Loucy (cell line): ENCODE measurements at regions not wholly inside any gene's neighbourhood (a gene's known extent, or its start where the extent isn't known, plus 50 kb on each side); places are given as distances from the start of the nearest gene placed in this dataset.

Experiments
- H2AFZ ChIP-seq: fragments of 200-600 bp; sonication (generic); 2 replicates; pipeline ENCODE4 v1.6.0; 2016; ENCODE audit warnings: antibody characterized with exemption, mild to moderate bottlenecking, low read length, moderate library complexity
- H3F3A ChIP-seq: fragments of 200-600 bp; 2 replicates; pipeline ENCODE4 v1.6.0; 2016; ENCODE audit warnings: antibody characterized with exemption, low read depth, mild to moderate bottlenecking
- H3K27me3 ChIP-seq: fragments of 200-600 bp; sonication (generic); 2 replicates; pipeline ENCODE4 v1.6.1; 2014; ENCODE audit warnings: low read length, mild to moderate bottlenecking; ENCODE audit not compliant: insufficient read depth, poor library complexity, severe bottlenecking
- H3K36me3 ChIP-seq: fragments of 200-600 bp; sonication (generic); 2 replicates; pipeline ENCODE4 v1.6.1; 2016; ENCODE audit warnings: low read length; ENCODE audit not compliant: insufficient read depth
- H3K4me1 ChIP-seq: fragments of 200-600 bp; sonication (generic); 2 replicates; pipeline ENCODE4 v1.5.1; 2014; ENCODE audit warnings: low read length, mild to moderate bottlenecking; ENCODE audit not compliant: insufficient read depth, poor library complexity, severe bottlenecking
- H3K4me2 ChIP-seq: fragments of 200-600 bp; sonication (generic); 2 replicates; pipeline ENCODE4 v1.6.0; 2014; ENCODE audit warnings: antibody characterized with exemption, low read length, low read depth, mild to moderate bottlenecking; ENCODE audit not compliant: poor library complexity, severe bottlenecking
- H3K4me3 ChIP-seq: fragments of 200-600 bp; sonication (generic); 2 replicates; pipeline ENCODE4 v1.5.1; 2014; ENCODE audit warnings: low read length, mild to moderate bottlenecking, mixed read lengths; ENCODE audit not compliant: poor library complexity, severe bottlenecking
- H3K79me2 ChIP-seq: fragments of 200-600 bp; sonication (generic); 2 replicates; pipeline ENCODE4 v1.6.1; 2014; ENCODE audit warnings: low read length; ENCODE audit not compliant: insufficient read depth
- H3K9ac ChIP-seq: fragments of 200-600 bp; sonication (generic); 2 replicates; pipeline ENCODE4 v1.6.0; 2014; ENCODE audit warnings: mild to moderate bottlenecking, low read depth, low read length, moderate library complexity; ENCODE audit not compliant: poor library complexity, severe bottlenecking
- H3K9me2 ChIP-seq: fragments of 200-600 bp; sonication (generic); replicated peaks from 2 replicates; pipeline ENCODE4 v1.6.1; 2016; ENCODE audit warnings: low read depth, low read length, mixed read lengths
- H3K9me3 ChIP-seq: fragments of 200-600 bp; sonication (generic); 2 replicates; pipeline ENCODE4 v1.6.1; 2014; ENCODE audit warnings: mild to moderate bottlenecking, antibody characterized with exemption, low read length, low read depth; ENCODE audit not compliant: insufficient read depth
- H4K20me1 ChIP-seq: fragments of 200-600 bp; sonication (generic); 2 replicates; pipeline ENCODE4 v1.6.0; 2014; ENCODE audit warnings: antibody characterized with exemption, low read length, mild to moderate bottlenecking; ENCODE audit not compliant: insufficient read depth, poor library complexity, severe bottlenecking
- EZH2phosphoT487 ChIP-seq: fragments of 200-600 bp; IDR thresholded peaks from 2 replicates; pipeline ENCODE4 v1.6.1; 2018; ENCODE audit warnings: antibody characterized with exemption, mild to moderate bottlenecking, moderate library complexity, borderline replicate concordance
- TF ChIP-seq, protein P1 (sequence below): fragments of 200-600 bp; sonication (generic); conservative IDR thresholded peaks from 2 replicates; pipeline ENCODE4 v1.5.1; 2014; ENCODE audit warnings: mild to moderate bottlenecking, antibody characterized with exemption, low read length

- H3K9me2 ChIP-seq, result no peaks in the 10 kb centered on the region
- H4K20me1 ChIP-seq, result no peaks in the 10 kb centered on the region
- H3K9me3 ChIP-seq, result no peaks in the 10 kb centered on the region
- peaks cover 10% of the 10 kb centered on the region for H3F3A ChIP-seq
- TF ChIP-seq, protein P1, sequence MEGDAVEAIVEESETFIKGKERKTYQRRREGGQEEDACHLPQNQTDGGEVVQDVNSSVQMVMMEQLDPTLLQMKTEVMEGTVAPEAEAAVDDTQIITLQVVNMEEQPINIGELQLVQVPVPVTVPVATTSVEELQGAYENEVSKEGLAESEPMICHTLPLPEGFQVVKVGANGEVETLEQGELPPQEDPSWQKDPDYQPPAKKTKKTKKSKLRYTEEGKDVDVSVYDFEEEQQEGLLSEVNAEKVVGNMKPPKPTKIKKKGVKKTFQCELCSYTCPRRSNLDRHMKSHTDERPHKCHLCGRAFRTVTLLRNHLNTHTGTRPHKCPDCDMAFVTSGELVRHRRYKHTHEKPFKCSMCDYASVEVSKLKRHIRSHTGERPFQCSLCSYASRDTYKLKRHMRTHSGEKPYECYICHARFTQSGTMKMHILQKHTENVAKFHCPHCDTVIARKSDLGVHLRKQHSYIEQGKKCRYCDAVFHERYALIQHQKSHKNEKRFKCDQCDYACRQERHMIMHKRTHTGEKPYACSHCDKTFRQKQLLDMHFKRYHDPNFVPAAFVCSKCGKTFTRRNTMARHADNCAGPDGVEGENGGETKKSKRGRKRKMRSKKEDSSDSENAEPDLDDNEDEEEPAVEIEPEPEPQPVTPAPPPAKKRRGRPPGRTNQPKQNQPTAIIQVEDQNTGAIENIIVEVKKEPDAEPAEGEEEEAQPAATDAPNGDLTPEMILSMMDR, result no peak
- no peak for TF ChIP-seq EZH2phosphoT487
- H3K79me2 ChIP-seq, result no peaks in the 10 kb centered on the region
- H3K4me3 ChIP-seq, result peak overlapping the region; percentile 57
- peaks cover 49% of the 10 kb centered on the region for H3K4me1 ChIP-seq
- H3K27me3 ChIP-seq, result no peaks in the 10 kb centered on the region
- H3K4me2 ChIP-seq, result peak overlapping the region; percentile 78
- H2AFZ ChIP-seq, result no peak overlapping the region
- peak overlapping the region; percentile 74 for H3K9ac ChIP-seq
- no peaks in the 10 kb centered on the region for H3K36me3 ChIP-seq
Observed at GRCh38 chrX:38881066-38881465, 79.8 kb downstream of the MID1IP1 start.

DNA sequence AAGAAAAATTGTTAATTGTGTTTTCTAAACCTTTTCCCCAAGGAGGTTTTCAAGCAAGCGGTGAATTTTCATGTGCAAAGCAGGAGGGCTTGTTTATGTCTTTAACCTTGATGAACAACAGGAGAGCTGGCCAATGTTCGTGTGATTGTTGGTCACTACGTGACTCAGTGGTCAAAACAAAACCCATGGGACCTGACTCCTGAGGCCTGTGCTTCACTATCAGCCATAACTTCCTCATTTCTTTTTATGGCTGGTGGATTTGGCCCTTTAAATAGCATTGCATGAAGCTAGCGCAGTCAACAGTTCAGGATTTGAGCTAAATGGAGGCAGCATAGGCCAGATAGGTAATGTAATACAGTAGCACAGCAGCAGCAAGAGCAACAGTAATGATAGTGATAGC, 80.5 kb downstream of the MID1IP1 start:
- H3K9ac ChIP-seq, result no peak overlapping the region
- H2AFZ ChIP-seq, result no peak overlapping the region
- peaks cover 49% of the 10 kb centered on the region for H3K4me1 ChIP-seq
- H3K79me2 ChIP-seq, result no peaks in the 10 kb centered on the region
- no peak overlapping the region for H3K4me2 ChIP-seq
- no peaks in the 10 kb centered on the region for H3K27me3 ChIP-seq
- TF ChIP-seq, protein P1, result no peak
- TF ChIP-seq EZH2phosphoT487, result no peak
- no peaks in the 10 kb centered on the region for H4K20me1 ChIP-seq
- no peak overlapping the region for H3K4me3 ChIP-seq
- peaks cover 10% of the 10 kb centered on the region for H3F3A ChIP-seq
- no peaks in the 10 kb centered on the region for H3K36me3 ChIP-seq
- H3K9me2 ChIP-seq, result no peaks in the 10 kb centered on the region
- no peaks in the 10 kb centered on the region for H3K9me3 ChIP-seq

GRCh38 chrX:38882894-38883626, 81.8 kb downstream of the MID1IP1 start:
- peak overlapping the region; percentile 65 for H2AFZ ChIP-seq

More at GRCh38 chrX:38882894-38883626, 81.8 kb downstream of the MID1IP1 start:
- H3K9me3 ChIP-seq, result no peaks in the 10 kb centered on the region
- H3K4me1 ChIP-seq, result peaks cover 46% of the 10 kb centered on the region
- H3K4me2 ChIP-seq, result peak overlapping the region; percentile 42
- no peaks in the 10 kb centered on the region for H4K20me1 ChIP-seq
- no peaks in the 10 kb centered on the region for H3K9me2 ChIP-seq
- peak overlapping the region; percentile 17 for H3K9ac ChIP-seq
- H3K4me3 ChIP-seq, result no peak overlapping the region
- TF ChIP-seq, protein P1, result no peak
- H3K27me3 ChIP-seq, result no peaks in the 10 kb centered on the region
- H3K79me2 ChIP-seq, result no peaks in the 10 kb centered on the region
- no peaks in the 10 kb centered on the region for H3K36me3 ChIP-seq
- H3F3A ChIP-seq, result peaks cover 10% of the 10 kb centered on the region
